ENCODE measurements at regions not wholly inside any gene's neighbourhood (a gene's known extent, or its start where the extent isn't known, plus 50 kb on each side); places are given as distances from the start of the nearest gene placed in this dataset.

DNA sequence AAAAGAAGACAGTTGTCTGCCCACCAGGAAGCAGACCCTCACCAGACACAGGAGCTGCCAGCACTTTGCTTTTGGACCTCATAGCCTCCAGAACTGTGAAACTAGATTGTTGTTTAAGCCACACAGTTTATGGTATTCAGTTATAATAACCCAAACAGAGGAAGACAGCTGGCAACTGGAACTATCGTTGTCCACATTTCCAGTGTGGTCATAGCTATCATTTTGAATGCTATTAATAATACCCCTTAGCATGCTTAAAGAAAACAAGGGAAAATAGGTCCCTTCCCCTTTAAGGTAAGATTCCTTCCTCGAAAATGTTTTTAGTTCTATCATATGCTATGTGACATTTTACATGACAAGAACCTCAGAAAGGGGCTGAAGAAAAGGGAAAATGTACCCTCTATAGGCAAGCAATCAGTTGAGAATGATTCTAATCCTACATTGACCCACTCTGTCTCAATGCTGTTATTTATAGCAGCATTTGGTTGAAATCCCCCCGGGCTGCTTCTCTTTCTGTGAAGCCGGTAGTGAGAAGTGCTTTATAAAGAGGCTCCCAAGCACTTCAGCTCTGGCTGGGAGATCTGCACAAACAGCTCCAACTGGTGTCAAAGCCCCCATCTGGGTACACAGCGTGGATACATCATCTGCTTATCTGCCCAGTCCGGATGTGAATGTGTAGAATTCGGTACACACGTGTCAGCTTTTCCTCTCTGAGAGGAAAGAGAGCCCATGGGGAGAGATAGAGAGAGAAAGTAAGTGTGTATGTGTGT, 221.2 kb upstream of the FLRT2 start:
- ATAC-seq, result no peak
- ChIA-PET POLR2A (no interaction called here), CTCF (no interaction called here)
- no peaks in the 10 kb centered on the region for H3K36me3 ChIP-seq (ENCODE audit: control insufficient read depth, insufficient read depth, low read length)
- intact Hi-C loops (cut with micrococcal nuclease; ENCODE audit: unreplicated experiment), result no loop called here
- no peak overlapping the region for H3K27ac ChIP-seq (ENCODE audit: low read length)
- no peak for DNase-seq (ENCODE audit: low read depth, low spot score)
- BruUV-seq (replicated peaks), result no TSS peak
- in situ Hi-C loops (cut with HindIII; ENCODE audit: low pct_unique_long_range_greater_than_20kb, low sequenced_read_pairs), result no loop called here
- H3K4me3 ChIP-seq (ENCODE audit: low read depth in 2 of 2, low read length in 2 of 2), result no peak overlapping the region
- no peaks in the 10 kb centered on the region for H3K9me3 ChIP-seq (ENCODE audit: control insufficient read depth, insufficient read depth, low read depth, low read length)
- TF ChIP-seq, protein P1, sequence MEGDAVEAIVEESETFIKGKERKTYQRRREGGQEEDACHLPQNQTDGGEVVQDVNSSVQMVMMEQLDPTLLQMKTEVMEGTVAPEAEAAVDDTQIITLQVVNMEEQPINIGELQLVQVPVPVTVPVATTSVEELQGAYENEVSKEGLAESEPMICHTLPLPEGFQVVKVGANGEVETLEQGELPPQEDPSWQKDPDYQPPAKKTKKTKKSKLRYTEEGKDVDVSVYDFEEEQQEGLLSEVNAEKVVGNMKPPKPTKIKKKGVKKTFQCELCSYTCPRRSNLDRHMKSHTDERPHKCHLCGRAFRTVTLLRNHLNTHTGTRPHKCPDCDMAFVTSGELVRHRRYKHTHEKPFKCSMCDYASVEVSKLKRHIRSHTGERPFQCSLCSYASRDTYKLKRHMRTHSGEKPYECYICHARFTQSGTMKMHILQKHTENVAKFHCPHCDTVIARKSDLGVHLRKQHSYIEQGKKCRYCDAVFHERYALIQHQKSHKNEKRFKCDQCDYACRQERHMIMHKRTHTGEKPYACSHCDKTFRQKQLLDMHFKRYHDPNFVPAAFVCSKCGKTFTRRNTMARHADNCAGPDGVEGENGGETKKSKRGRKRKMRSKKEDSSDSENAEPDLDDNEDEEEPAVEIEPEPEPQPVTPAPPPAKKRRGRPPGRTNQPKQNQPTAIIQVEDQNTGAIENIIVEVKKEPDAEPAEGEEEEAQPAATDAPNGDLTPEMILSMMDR (IDR thresholded peaks at IDR 0.05), result no peak
- TF ChIP-seq SIN3A (IDR thresholded peaks at IDR 0.05; ENCODE audit: borderline replicate concordance, insufficient read depth, low read depth, low read length), result no peak
- TF ChIP-seq POLR2AphosphoS5 (IDR thresholded peaks at IDR 0.05; ENCODE audit: low read depth, low read length), result no peak
- TF ChIP-seq, protein P2, sequence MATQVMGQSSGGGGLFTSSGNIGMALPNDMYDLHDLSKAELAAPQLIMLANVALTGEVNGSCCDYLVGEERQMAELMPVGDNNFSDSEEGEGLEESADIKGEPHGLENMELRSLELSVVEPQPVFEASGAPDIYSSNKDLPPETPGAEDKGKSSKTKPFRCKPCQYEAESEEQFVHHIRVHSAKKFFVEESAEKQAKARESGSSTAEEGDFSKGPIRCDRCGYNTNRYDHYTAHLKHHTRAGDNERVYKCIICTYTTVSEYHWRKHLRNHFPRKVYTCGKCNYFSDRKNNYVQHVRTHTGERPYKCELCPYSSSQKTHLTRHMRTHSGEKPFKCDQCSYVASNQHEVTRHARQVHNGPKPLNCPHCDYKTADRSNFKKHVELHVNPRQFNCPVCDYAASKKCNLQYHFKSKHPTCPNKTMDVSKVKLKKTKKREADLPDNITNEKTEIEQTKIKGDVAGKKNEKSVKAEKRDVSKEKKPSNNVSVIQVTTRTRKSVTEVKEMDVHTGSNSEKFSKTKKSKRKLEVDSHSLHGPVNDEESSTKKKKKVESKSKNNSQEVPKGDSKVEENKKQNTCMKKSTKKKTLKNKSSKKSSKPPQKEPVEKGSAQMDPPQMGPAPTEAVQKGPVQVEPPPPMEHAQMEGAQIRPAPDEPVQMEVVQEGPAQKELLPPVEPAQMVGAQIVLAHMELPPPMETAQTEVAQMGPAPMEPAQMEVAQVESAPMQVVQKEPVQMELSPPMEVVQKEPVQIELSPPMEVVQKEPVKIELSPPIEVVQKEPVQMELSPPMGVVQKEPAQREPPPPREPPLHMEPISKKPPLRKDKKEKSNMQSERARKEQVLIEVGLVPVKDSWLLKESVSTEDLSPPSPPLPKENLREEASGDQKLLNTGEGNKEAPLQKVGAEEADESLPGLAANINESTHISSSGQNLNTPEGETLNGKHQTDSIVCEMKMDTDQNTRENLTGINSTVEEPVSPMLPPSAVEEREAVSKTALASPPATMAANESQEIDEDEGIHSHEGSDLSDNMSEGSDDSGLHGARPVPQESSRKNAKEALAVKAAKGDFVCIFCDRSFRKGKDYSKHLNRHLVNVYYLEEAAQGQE (IDR thresholded peaks at IDR 0.05; ENCODE audit: insufficient read depth in 1 of 2, low read depth in 2 of 2, low read length in 1 of 2), result no peak
- TF ChIP-seq TCF7L2 (IDR thresholded peaks at IDR 0.05; ENCODE audit: low read depth, low read length), result no peak
- no peaks in the 10 kb centered on the region for H3K4me1 ChIP-seq (ENCODE audit: control insufficient read depth, insufficient read depth, low read length)
- H3K27me3 ChIP-seq (ENCODE audit: control insufficient read depth, insufficient read depth, low read length), result no peaks in the 10 kb centered on the region

DNA sequence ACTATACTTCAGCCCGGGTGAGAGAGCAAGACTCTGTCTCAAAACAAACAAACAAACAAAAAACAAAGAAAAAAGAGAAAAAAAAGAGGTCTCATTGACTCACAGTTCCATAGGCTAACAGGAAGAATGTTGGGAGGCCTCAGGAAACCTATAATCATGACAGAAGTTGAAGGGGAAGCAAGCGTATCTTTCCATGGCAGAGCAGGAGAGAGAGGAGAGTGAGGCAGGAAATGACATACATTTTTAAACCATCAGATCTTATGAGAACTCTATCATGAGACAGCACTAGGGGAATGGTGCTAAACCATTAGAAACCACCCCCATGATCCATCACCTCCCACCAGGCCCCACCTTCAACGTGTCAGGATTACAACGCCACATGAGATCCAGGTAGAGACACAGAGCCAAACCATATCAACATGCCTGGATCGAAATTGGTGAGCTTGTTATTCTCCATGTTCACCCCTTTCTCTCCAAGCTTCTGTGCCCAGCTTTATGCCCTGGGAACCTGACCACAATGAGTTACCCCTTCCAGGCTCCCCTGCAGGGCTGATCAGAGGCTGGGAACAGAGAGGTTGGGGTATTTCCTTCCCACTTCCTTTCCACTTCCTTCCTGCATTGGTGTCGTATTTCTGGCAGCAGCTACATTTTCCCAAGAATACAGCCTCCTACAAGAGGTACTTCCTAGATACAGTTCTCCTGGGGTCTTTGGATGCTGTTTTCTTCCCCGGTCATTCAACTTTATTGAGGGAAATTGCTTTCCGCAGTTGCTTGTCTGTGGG, 219.3 kb upstream of the FLRT2 start:
- H3K4me3 ChIP-seq (ENCODE audit: low read depth in 2 of 2, low read length in 2 of 2), result no peak overlapping the region
- CTCF ChIA-PET, result no interaction called here
- no peaks in the 10 kb centered on the region for H3K27me3 ChIP-seq (ENCODE audit: control insufficient read depth, insufficient read depth, low read length)
- H3K9me3 ChIP-seq (ENCODE audit: control insufficient read depth, insufficient read depth, low read depth, low read length), result no peaks in the 10 kb centered on the region
- DNase-seq (ENCODE audit: low read depth, low spot score), result no peak
- BruUV-seq (replicated peaks), result no TSS peak
- H3K27ac ChIP-seq (ENCODE audit: low read length), result no peak overlapping the region
- POLR2A ChIA-PET, result no interaction called here
- in situ Hi-C loops (cut with HindIII; ENCODE audit: low pct_unique_long_range_greater_than_20kb, low sequenced_read_pairs), result no loop called here
- no peak for ATAC-seq
- H3K36me3 ChIP-seq (ENCODE audit: control insufficient read depth, insufficient read depth, low read length), result no peaks in the 10 kb centered on the region
- TF ChIP-seq POLR2AphosphoS5 (IDR thresholded peaks at IDR 0.05; ENCODE audit: low read depth, low read length), result no peak
- TF ChIP-seq TCF7L2 (IDR thresholded peaks at IDR 0.05; ENCODE audit: low read depth, low read length), result no peak
- TF ChIP-seq, protein P2 (IDR thresholded peaks at IDR 0.05; ENCODE audit: insufficient read depth in 1 of 2, low read depth in 2 of 2, low read length in 1 of 2), result no peak
- TF ChIP-seq SIN3A (IDR thresholded peaks at IDR 0.05; ENCODE audit: borderline replicate concordance, insufficient read depth, low read depth, low read length), result no peak
- TF ChIP-seq, protein P1 (IDR thresholded peaks at IDR 0.05), result no peak
- no peaks in the 10 kb centered on the region for H3K4me1 ChIP-seq (ENCODE audit: control insufficient read depth, insufficient read depth, low read length)
- intact Hi-C loops (cut with micrococcal nuclease; ENCODE audit: unreplicated experiment), result no loop called here
